H1 (cell line): ENCODE measurements at regions not wholly inside any gene's neighbourhood (a gene's known extent, or its start where the extent isn't known, plus 50 kb on each side); places are given as distances from the start of the nearest gene placed in this dataset.

ENCODE experiments used
- BCL11A ChIP-seq, 2 experiments: IDR thresholded peaks; one replicate each; pipeline ENCODE4 v1.6.1; 2011; ENCODE audit warnings: low read depth in 2 of 2, low read length in 2 of 2, mild to moderate bottlenecking in 2 of 2
- CEBPB ChIP-seq: IDR thresholded peaks from 2 replicates; pipeline ENCODE4 v1.6.1; 2012; ENCODE audit warnings: low read depth, low read length
- CREB1 ChIP-seq: IDR thresholded peaks from 2 replicates; pipeline ENCODE4 v1.6.1; 2012; ENCODE audit warnings: inconsistent platforms
- EZH2 ChIP-seq: fragments of 200-600 bp; sonication (generic); IDR thresholded peaks from 2 replicates; pipeline ENCODE4 v1.7.1; 2012; ENCODE audit warnings: low read depth, mild to moderate bottlenecking, moderate library complexity, low read length, inconsistent platforms; ENCODE audit not compliant: severe bottlenecking
- GTF2F1 ChIP-seq: IDR thresholded peaks from 2 replicates; pipeline ENCODE4 v1.6.1; 2012; ENCODE audit warnings: low read depth, low read length, improper control_type of control experiment, borderline replicate concordance
- HDAC6 ChIP-seq: IDR thresholded peaks from one replicate; pipeline ENCODE4 v1.7.1; 2012; ENCODE audit warnings: low read depth, mild to moderate bottlenecking, inconsistent platforms, low read length, moderate library complexity
- KDM1A ChIP-seq: fragments of 200-600, 300-600 bp; sonication (generic); IDR thresholded peaks from 2 replicates; pipeline ENCODE4 v1.7.1; 2016; ENCODE audit warnings: mild to moderate bottlenecking, low read length, borderline replicate concordance
- NRF1 ChIP-seq: IDR thresholded peaks from 2 replicates; pipeline ENCODE4 v1.6.1; 2011; ENCODE audit warnings: mild to moderate bottlenecking, low read depth, low read length, improper control_type of control experiment
- RBBP5 ChIP-seq: IDR thresholded peaks from 2 replicates; pipeline ENCODE4 v1.7.1; 2012; ENCODE audit warnings: low read depth, mild to moderate bottlenecking, inconsistent platforms, low read length, moderate library complexity, borderline replicate concordance
- RXRA ChIP-seq: IDR thresholded peaks from 2 replicates; pipeline ENCODE4 v1.6.1; 2011; ENCODE audit warnings: low read depth, mild to moderate bottlenecking, low read length, moderate library complexity; ENCODE audit not compliant: insufficient read depth
- YY1 ChIP-seq: IDR thresholded peaks from 2 replicates; pipeline ENCODE4 v1.6.1; 2011; ENCODE audit warnings: low read depth, mild to moderate bottlenecking, low read length

GRCh38 chr7:93739424-93739823 lies 151.1 kb downstream of the TFPI2 start (continued):
- TF ChIP-seq YY1 (no peak), CREB1 (no peak), RBBP5 (no peak), RXRA (no peak), KDM1A (no peak), HDAC6 (no peak), EZH2 (no peak), NRF1 (no peak), GTF2F1 (no peak), CEBPB (no peak; the same call in 1 of the 2 replicates), BCL11A (IDR thresholded peaks at IDR 0.05; ENCODE audit: low read depth in 2 of 2, low read length in 2 of 2) (no peak)
- TF ChIP-seq, all 59 proteins: peak for 0
